ENCODE measurements at regions not wholly inside any gene's neighbourhood (a gene's known extent, or its start where the extent isn't known, plus 50 kb on each side); places are given as distances from the start of the nearest gene placed in this dataset.

DNA sequence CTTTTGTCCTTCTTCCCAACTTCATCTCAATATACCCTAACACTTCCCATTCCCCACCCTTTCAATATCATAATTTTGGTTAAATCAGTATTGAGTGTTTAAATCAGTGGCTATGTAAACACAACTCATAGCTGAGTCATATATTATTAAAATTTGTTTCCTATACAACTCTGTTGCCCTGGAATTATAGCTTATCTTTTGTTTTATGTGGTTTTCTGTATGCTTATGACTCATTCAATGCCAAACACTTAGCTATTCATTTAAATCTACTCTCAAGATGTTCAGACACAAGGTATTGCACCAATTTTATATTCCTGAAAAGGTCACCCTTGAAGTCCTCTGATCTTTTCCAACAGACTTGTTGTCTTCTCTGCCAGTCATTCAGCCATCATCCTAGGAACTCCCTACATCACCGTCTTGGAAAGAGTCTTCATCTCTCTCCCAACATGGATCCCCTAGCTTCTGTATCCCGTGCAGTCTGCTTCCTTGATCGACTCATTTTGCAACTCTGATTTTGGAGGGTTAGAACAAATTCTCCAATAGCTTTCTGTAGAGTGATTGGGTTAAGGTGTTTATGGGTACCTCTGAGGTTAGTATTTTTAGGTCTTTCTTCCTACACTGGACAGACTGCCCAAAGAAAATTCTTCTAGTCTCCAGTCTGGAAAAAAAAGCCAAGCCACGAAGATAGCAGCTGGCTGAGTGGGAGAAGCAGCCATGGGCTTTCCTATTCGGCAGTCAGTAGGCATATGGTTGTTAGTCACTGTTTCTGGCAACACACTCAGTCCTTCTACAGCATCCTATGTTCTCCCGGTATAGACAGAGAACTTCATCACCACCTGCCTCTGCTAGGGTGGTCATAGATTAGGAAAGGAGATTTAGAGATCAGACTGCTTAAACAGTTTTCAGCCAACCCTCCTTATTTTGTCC is 102.1 kb downstream of the CRPPA start:
- DNase-seq, result peak; percentile 64

DNA sequence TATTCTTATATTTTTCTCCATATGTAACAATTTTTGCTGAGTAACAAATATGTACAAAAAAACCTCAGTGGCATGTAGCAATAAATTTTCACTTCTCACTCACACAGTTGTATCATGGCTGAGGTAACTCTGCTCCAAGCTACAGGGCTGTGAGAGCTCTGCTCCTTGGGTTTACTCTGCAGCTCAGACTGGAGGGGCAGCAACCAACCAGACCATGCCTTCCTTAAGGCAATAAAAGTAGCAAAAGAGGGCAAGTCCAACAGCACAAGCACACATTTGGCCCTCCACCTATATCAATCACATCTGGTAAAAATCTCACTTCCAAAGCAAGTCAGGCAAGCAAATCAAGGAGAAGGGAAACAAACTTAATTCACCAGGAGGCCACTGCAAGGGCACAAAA is 102.9 kb downstream of the CRPPA start:
- in situ Hi-C loops (cut with HindIII; ENCODE audit: low pct_ligation_motif_present, low sequenced_read_pairs), result no loop called here
- H3K27ac ChIP-seq, result peak overlapping the region; percentile 46
- TF ChIP-seq, protein P1, sequence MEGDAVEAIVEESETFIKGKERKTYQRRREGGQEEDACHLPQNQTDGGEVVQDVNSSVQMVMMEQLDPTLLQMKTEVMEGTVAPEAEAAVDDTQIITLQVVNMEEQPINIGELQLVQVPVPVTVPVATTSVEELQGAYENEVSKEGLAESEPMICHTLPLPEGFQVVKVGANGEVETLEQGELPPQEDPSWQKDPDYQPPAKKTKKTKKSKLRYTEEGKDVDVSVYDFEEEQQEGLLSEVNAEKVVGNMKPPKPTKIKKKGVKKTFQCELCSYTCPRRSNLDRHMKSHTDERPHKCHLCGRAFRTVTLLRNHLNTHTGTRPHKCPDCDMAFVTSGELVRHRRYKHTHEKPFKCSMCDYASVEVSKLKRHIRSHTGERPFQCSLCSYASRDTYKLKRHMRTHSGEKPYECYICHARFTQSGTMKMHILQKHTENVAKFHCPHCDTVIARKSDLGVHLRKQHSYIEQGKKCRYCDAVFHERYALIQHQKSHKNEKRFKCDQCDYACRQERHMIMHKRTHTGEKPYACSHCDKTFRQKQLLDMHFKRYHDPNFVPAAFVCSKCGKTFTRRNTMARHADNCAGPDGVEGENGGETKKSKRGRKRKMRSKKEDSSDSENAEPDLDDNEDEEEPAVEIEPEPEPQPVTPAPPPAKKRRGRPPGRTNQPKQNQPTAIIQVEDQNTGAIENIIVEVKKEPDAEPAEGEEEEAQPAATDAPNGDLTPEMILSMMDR (IDR thresholded peaks at IDR 0.05; ENCODE audit: low read depth, low read length, missing control alignments), result no peak

More for the DNA sequence above, 102.1 kb downstream of the CRPPA start:
- TF ChIP-seq, protein P1 (IDR thresholded peaks at IDR 0.05; ENCODE audit: low read depth, low read length, missing control alignments), result no peak
- H3K27me3 ChIP-seq (replicated peaks), result no peaks in the 10 kb centered on the region
- H3K36me3 ChIP-seq (replicated peaks), result no peaks in the 10 kb centered on the region
- H3K4me3 ChIP-seq (ENCODE audit: low read depth, low read length), result no peak overlapping the region
- H3K27ac ChIP-seq, result peak overlapping the region; percentile 46
- in situ Hi-C loops (cut with HindIII; ENCODE audit: low pct_ligation_motif_present, low sequenced_read_pairs), result no loop called here

DNA sequence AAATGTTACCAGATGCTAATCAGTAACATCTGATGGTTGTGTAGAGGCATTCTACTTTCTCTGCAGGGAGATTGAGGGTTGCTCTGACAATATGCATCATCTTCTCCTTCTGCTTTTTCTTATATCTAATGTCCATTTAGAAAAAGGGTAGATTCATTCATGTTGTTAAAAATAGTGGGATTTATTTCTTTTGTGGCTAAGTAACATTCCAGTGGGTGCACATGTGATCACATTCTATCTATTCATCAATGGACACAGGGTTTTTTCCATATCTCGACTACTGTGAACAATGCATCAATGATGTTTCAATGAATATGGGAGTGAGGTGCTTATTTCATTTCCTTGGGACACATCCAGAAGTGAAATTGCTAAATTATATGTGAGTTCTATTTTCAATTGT is 103.9 kb downstream of the CRPPA start:
- H3K36me3 ChIP-seq (replicated peaks), result no peaks in the 10 kb centered on the region
- no peaks in the 10 kb centered on the region for H3K27me3 ChIP-seq (replicated peaks)
- H3K27ac ChIP-seq, result no peak overlapping the region
- TF ChIP-seq, protein P1 (IDR thresholded peaks at IDR 0.05; ENCODE audit: low read depth, low read length, missing control alignments), result no peak
- H3K4me3 ChIP-seq (ENCODE audit: low read depth, low read length), result no peak overlapping the region
- in situ Hi-C loops (cut with HindIII; ENCODE audit: low pct_ligation_motif_present, low sequenced_read_pairs), result no loop called here
- DNase-seq, result no peak

More for the DNA sequence above, 102.9 kb downstream of the CRPPA start:
- no peaks in the 10 kb centered on the region for H3K36me3 ChIP-seq (replicated peaks)
- no peaks in the 10 kb centered on the region for H3K27me3 ChIP-seq (replicated peaks)
- H3K4me3 ChIP-seq (ENCODE audit: low read depth, low read length), result no peak overlapping the region
- DNase-seq, result no peak

DNA sequence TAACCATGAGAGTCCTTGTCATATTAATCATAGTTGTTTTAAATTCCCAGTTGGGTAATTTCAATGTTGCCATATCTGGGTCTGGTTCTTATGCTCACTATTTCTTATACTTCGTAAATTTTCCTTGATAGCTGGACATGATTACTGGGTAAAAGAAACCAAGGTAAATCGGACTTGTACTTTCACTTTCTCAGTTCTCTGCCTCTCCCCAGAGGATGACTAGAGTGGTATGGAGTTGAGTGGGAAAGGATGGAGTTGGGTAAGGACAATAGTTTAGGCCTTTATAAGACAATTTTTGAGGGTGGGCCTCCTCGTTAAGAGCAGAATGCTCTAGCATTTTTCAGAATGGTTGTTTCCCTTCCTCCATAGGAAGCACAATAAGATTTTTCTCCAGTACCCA is 106.1 kb downstream of the CRPPA start:
- Histone ChIP-seq H3K27ac (no peak overlapping the region), H3K36me3 (replicated peaks) (no peaks in the 10 kb centered on the region), H3K4me3 (ENCODE audit: low read depth, low read length) (no peak overlapping the region), H3K27me3 (replicated peaks) (no peaks in the 10 kb centered on the region)
- in situ Hi-C loops (cut with HindIII; ENCODE audit: low pct_ligation_motif_present, low sequenced_read_pairs), result no loop called here
- TF ChIP-seq, protein P1 (IDR thresholded peaks at IDR 0.05; ENCODE audit: low read depth, low read length, missing control alignments), result no peak
- DNase-seq, result no peak

DNA sequence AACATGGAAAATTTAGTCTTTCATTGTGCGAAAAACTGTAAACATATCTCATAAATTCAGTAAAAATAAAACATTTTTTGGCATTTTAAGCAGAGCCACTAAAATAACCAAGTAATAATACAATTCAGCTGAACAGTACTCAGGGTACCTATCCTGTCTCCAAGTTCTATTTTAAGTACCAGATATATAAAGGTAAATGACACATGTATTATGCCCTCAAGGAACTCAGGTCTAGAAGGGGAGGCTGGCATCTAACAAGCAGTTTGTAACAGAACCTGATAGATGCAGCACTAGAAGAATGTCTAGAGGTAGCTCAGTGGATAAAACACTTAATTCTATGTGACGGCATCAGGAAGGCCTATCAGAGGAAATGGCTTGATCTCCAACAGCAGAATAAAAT is 112.2 kb downstream of the CRPPA start:
- no peaks in the 10 kb centered on the region for H3K36me3 ChIP-seq (replicated peaks)
- in situ Hi-C loops (cut with HindIII; ENCODE audit: low pct_ligation_motif_present, low sequenced_read_pairs), result no loop called here
- no peak overlapping the region for H3K27ac ChIP-seq
- no peaks in the 10 kb centered on the region for H3K27me3 ChIP-seq (replicated peaks)
- DNase-seq, result no peak
- no peak overlapping the region for H3K4me3 ChIP-seq (ENCODE audit: low read depth, low read length)
- TF ChIP-seq, protein P1 (IDR thresholded peaks at IDR 0.05; ENCODE audit: low read depth, low read length, missing control alignments), result no peak
